HFFc6 (cell line): ENCODE measurements at regions not wholly inside any gene's neighbourhood (a gene's known extent, or its start where the extent isn't known, plus 50 kb on each side); places are given as distances from the start of the nearest gene placed in this dataset.
"Not testable (repeated sequence)": the region's sequence is repeated elsewhere in the genome, so short reads cannot be mapped to it uniquely, and the experiment has no call there.

Experiments used
- DNase-seq: peaks from one replicate; pipeline ENCODE4 v3.0.0-alpha.2; 2018
- H3K27ac Mint-ChIP-seq: 2 replicates; pipeline ENCODE4 v1.8.0; 2020; ENCODE audit warnings: mild to moderate bottlenecking, mixed read lengths
- H3K27me3 Mint-ChIP-seq: 2 replicates; pipeline ENCODE4 v1.8.0; 2021; ENCODE audit warnings: mild to moderate bottlenecking, moderate library complexity, mixed read lengths; ENCODE audit not compliant: insufficient read depth
- H3K36me3 Mint-ChIP-seq: 2 replicates; pipeline ENCODE4 v1.8.0; 2021; ENCODE audit warnings: low read depth, mixed read lengths
- H3K4me1 Mint-ChIP-seq: 2 replicates; pipeline ENCODE4 v1.8.0; 2020; ENCODE audit warnings: low read depth, mixed read lengths
- H3K4me3 Mint-ChIP-seq: 2 replicates; pipeline ENCODE4 v1.8.0; 2020; ENCODE audit warnings: mild to moderate bottlenecking, moderate library complexity, mixed read lengths
- H3K9me3 Mint-ChIP-seq: 2 replicates; pipeline ENCODE4 v1.8.0; 2020; ENCODE audit warnings: mild to moderate bottlenecking, mixed read lengths
- TF ChIP-seq, protein P1 (sequence below): fragments of 200-600 bp; sonication (generic); IDR thresholded peaks from 2 replicates; pipeline ENCODE4 v1.5.0; 2021; ENCODE audit warnings: antibody characterized with exemption, mild to moderate bottlenecking

DNA sequence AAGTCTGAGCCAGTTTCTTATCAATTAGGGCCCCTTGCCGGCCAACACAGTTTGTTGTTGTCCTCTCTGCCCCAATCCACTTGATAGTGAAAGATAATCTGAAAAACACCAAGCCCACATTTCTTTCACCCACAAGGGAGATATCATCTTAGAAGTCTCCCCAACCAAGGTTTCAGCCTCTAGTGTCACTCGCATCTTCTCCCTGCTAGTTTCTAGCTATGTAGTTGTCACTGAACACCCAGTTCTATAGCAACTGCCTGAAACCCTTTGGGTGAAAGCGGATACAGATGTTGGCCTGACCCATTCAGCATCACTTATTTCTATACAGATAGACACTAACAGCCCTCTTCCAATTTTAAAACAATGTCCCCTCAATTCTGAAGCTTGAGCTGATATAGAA is 116.3 kb downstream of the BMP15 start:
- Mint-ChIP-seq H3K36me3 (no peaks in the 10 kb centered on the region), H3K4me1 (no peaks in the 10 kb centered on the region), H3K27me3 (no peaks in the 10 kb centered on the region; the same call in 1 of the 2 replicates), H3K4me3 (no peak overlapping the region), H3K27ac (no peak overlapping the region), H3K9me3 (peaks cover 3% of the 10 kb centered on the region; the same call in 1 of the 2 replicates)
- TF ChIP-seq, protein P1, sequence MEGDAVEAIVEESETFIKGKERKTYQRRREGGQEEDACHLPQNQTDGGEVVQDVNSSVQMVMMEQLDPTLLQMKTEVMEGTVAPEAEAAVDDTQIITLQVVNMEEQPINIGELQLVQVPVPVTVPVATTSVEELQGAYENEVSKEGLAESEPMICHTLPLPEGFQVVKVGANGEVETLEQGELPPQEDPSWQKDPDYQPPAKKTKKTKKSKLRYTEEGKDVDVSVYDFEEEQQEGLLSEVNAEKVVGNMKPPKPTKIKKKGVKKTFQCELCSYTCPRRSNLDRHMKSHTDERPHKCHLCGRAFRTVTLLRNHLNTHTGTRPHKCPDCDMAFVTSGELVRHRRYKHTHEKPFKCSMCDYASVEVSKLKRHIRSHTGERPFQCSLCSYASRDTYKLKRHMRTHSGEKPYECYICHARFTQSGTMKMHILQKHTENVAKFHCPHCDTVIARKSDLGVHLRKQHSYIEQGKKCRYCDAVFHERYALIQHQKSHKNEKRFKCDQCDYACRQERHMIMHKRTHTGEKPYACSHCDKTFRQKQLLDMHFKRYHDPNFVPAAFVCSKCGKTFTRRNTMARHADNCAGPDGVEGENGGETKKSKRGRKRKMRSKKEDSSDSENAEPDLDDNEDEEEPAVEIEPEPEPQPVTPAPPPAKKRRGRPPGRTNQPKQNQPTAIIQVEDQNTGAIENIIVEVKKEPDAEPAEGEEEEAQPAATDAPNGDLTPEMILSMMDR, result no peak
- no peak for DNase-seq

DNA sequence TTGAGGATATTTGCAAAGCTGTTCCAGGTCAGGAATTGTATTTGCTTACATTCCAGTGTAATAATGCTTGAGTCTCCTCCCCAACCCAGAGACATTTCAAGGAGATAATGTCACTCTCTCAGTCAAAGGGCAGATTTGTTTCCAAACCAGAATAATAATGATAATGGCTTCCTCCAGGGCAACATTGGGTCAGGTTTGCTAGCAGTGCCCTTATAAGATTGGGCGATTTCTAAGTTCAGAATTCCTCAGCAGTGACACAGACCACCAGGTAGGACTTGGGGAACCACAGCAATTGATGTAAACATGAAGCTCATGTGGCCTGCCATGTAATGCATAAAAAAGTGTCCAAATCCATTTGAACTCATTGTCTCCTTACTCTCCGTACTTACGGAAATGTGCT is 125.2 kb downstream of the BMP15 start:
- no peak overlapping the region for H3K27ac Mint-ChIP-seq
- H3K4me1 Mint-ChIP-seq, result no peaks in the 10 kb centered on the region
- TF ChIP-seq, protein P1, result no peak
- H3K36me3 Mint-ChIP-seq, result no peaks in the 10 kb centered on the region
- H3K27me3 Mint-ChIP-seq, result no peaks in the 10 kb centered on the region
- no peak for DNase-seq
- peaks cover 11% of the 10 kb centered on the region for H3K9me3 Mint-ChIP-seq
- H3K4me3 Mint-ChIP-seq, result no peak overlapping the region

DNA sequence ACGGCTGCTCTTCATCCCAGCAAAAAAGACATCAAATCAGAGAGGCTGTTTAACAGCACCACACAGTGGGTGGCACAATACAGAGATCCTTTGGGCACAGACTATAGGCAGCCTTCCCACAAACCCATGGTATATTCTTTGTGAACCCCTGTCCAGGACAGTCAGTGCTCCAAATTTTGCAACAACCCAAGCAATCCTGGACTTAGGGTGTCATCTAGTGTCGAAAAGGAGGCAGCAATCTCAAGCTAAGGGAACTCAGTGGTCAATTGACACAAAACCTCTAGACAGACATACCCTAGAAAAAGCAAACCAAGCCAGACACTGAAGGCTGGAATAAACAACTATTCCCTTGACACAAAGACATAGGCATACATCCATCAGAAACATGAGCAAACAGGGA is 137.4 kb downstream of the BMP15 start:
- TF ChIP-seq, protein P1, result no peak
- DNase-seq, result no peak
- no peak overlapping the region for H3K27ac Mint-ChIP-seq
- H3K36me3 Mint-ChIP-seq, result no peaks in the 10 kb centered on the region
- H3K4me3 Mint-ChIP-seq, result no peak overlapping the region
- H3K9me3 Mint-ChIP-seq, result peaks cover 23% of the 10 kb centered on the region
- H3K27me3 Mint-ChIP-seq, result peaks cover 1% of the 10 kb centered on the region; the same call in 1 of the 2 replicates
- no peaks in the 10 kb centered on the region for H3K4me1 Mint-ChIP-seq

DNA sequence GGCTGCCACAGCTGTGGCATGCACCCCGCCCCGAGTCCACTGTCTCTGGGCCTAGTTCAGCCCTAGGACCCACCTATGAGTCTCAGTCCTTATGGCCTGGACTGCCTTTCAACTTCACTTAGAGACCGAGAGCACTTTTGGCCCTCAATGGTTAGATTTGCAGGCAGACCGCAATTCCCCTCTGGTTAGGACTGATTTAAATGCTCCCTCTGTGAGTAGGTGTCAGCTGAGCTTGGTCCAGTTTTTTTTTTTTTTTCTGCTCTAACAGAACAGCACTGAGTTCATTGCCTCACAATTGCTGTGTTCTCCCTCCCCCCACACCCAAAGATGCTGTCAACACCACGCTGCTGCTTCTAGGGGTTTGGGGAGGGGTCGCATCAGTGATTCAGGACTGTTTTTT is 143.2 kb downstream of the BMP15 start:
- peaks cover 31% of the 10 kb centered on the region for H3K9me3 Mint-ChIP-seq
- TF ChIP-seq, protein P1, result no peak
- H3K4me1 Mint-ChIP-seq, result no peaks in the 10 kb centered on the region
- H3K27me3 Mint-ChIP-seq, result peaks cover 1% of the 10 kb centered on the region; the same call in 1 of the 2 replicates
- 0 out of 2 replicates have a peak, but pooled peaks cover 1% of the 10 kb centered on the region for H3K36me3 Mint-ChIP-seq
- no peak overlapping the region for H3K27ac Mint-ChIP-seq
- H3K4me3 Mint-ChIP-seq, result no peak overlapping the region
- no peak for DNase-seq

DNA sequence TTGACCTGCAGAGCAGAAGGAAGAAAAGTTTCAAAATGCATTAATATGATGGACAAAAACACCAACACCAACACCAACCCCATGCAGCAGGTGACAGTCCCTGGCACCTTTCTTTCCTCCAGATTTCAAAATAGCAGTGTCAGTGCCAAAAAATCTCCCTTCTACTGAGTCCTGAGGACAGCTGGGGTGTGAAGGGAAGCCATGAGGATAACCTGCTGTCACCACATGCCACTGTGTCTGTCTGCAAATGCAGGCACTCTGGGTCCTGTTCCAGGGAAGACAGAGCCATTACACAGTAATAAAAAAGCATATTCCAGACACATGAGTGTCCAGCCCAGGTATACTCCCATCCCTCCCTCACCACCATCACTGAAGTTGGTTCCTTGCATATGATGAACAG is 187.5 kb downstream of the BMP15 start:
- Mint-ChIP-seq H3K4me1 (no peaks in the 10 kb centered on the region), H3K27ac (no peak overlapping the region), H3K9me3 (peaks cover 11% of the 10 kb centered on the region), H3K27me3 (no peaks in the 10 kb centered on the region; the same call in 1 of the 2 replicates), H3K4me3 (no peak overlapping the region), H3K36me3 (no peaks in the 10 kb centered on the region)
- TF ChIP-seq, protein P1, result no peak
- DNase-seq, result no peak

DNA sequence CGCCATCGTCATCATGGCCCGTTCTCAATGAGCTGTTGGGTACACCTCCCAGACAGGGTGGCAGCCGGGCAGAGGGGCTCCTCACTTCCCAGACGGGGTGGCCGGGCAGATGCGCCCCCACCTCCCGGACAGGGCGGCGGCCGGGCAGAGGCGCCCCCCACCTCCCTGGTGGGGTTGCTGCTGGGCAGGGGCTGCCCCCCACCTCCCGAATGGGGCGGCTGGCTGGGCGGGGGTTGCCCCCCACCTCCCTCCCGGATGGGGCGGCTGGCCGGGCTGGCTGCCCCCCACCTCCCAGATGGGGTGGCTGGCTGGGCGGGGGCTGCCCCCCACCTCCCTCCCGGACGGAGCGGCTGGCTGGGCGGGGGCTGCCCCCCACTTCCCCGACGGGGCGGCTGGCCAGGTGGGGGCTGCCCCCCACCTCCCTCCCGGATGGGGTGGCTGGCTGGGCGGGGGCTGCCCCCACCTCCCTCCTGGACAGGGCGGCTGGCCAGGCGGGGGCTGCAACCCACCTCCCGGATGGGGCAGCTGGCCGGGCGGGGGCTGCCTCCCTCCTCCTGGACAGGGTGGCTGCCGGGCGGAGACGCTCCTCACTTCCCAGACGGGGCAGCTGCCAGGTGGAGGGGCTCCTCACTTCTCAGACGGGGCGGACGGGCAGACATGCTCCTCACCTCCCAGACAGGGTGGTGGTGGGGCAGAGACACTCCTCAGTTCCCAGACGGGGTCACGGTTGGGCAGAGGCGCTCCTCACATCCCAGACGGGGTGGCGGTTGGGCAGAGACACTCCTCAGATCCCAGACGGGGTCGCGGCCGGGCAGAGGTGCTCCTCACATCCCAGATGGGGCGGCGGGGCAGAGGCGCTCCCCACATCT is 208.8 kb downstream of the BMP15 start:
- not testable (repeated sequence) for DNase-seq, H3K27me3 Mint-ChIP-seq, H3K36me3 Mint-ChIP-seq, H3K4me3 Mint-ChIP-seq, H3K27ac Mint-ChIP-seq, H3K4me1 Mint-ChIP-seq
- H3K9me3 Mint-ChIP-seq, result peaks cover 14% of the 10 kb centered on the region

DNA sequence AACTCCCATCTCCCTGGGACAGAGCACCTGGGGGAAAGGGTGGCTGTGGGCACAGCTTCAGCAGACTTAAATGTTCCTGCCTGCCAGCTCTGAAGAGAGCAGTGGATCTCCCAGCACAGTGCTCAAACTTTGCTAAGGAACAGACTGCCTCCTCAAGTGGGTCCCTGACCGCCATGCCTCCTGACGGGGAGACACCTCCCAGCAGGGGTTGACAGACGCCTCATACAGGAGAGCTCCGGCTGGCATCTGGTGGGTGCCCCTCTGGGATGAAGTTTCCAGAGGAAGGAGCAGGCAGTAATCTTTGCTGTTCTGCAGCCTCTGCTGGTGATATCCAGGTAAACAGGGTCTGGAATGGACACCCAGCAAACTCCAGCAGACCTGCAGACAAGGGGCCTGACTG is 206.9 kb upstream of the NUDT10 start:
- not testable (repeated sequence) for H3K27me3 Mint-ChIP-seq, H3K4me1 Mint-ChIP-seq

More for the DNA sequence above, 206.9 kb upstream of the NUDT10 start:
- DNase-seq, H3K27ac Mint-ChIP-seq, H3K36me3 Mint-ChIP-seq, H3K4me3 Mint-ChIP-seq: not testable (repeated sequence)
- peaks cover 31% of the 10 kb centered on the region for H3K9me3 Mint-ChIP-seq
